ENCODE measurements at regions not wholly inside any gene's neighbourhood (a gene's known extent, or its start where the extent isn't known, plus 50 kb on each side); places are given as distances from the start of the nearest gene placed in this dataset.

DNA sequence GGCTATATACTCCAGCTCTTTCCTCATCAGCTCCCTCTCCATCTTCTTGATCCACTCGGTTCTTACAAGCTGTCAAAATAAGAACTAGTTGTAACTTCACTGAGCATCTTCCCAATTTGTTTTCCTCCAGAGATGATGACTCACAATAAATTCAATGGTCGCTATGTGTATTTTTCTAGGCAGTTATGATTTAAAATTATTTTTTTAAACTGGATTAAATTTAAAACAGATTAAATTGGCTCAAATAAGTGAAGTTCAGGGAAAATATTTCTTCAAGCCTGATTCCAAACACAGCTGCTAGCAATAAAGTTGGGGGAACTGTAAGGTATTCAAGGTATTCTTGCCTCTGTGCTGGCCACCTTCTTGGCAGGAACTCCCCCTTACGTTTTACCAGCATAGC lies 717.7 kb upstream of the USP15 start:
- Mint-ChIP-seq H3K4me3 (no peak overlapping the region), H3K4me1 (no peaks in the 10 kb centered on the region), H3K27ac (no peak overlapping the region), H3K9me3 (peaks cover 0 to 3% (median 0%) of the 10 kb centered on the region in 7 donors), H3K36me3 (no peaks in the 10 kb centered on the region), H3K27me3 (no peaks in the 10 kb centered on the region)
- Histone ChIP-seq H3K36me3 (ENCODE audit: control insufficient read depth, insufficient read depth, low read length) (no peaks in the 10 kb centered on the region), H3K27me3 (ENCODE audit: control insufficient read depth, insufficient read depth, low read length) (no peaks in the 10 kb centered on the region), H3K4me3 (ENCODE audit: low read depth, low read length) (no peak overlapping the region), H3K9me3 (ENCODE audit: control insufficient read depth in 2 of 2, low read length in 2 of 2) (no peaks in the 10 kb centered on the region), H3K27ac (ENCODE audit: insufficient read depth, low read length, poor library complexity, severe bottlenecking) (no peak overlapping the region), H3K4me1 (ENCODE audit: control insufficient read depth, insufficient read depth, low read length, poor library complexity, severe bottlenecking) (no peaks in the 10 kb centered on the region)
- no peak for ATAC-seq (ENCODE audit: low read depth in 2 of 2)
- no peak for DNase-seq

GRCh38 chr12:61546296-61546695 lies 713.9 kb upstream of the USP15 start:
- no peak overlapping the region for H3K27ac Mint-ChIP-seq

GRCh38 chr12:61553091-61553490 lies 707.1 kb upstream of the USP15 start:
- H3K27me3 Mint-ChIP-seq = no peaks in the 10 kb centered on the region
- no peaks in the 10 kb centered on the region for H3K4me1 Mint-ChIP-seq
- H3K4me3 Mint-ChIP-seq = no peak overlapping the region
- no peak overlapping the region for H3K27ac Mint-ChIP-seq
- DNase-seq (no peak), ATAC-seq (ENCODE audit: low read depth in 2 of 2) (no peak)
- Histone ChIP-seq H3K9me3 (ENCODE audit: control insufficient read depth in 2 of 2, low read length in 2 of 2) (no peaks in the 10 kb centered on the region), H3K4me1 (ENCODE audit: control insufficient read depth, insufficient read depth, low read length, poor library complexity, severe bottlenecking) (no peaks in the 10 kb centered on the region), H3K4me3 (ENCODE audit: low read depth, low read length) (no peak overlapping the region), H3K27me3 (ENCODE audit: control insufficient read depth, insufficient read depth, low read length) (no peaks in the 10 kb centered on the region), H3K36me3 (ENCODE audit: control insufficient read depth, insufficient read depth, low read length) (no peaks in the 10 kb centered on the region), H3K27ac (ENCODE audit: insufficient read depth, low read length, poor library complexity, severe bottlenecking) (no peak overlapping the region)
- peaks cover 0 to 4% (median 0%) of the 10 kb centered on the region in 7 donors for H3K9me3 Mint-ChIP-seq
- H3K36me3 Mint-ChIP-seq = no peaks in the 10 kb centered on the region

More at GRCh38 chr12:61546296-61546695, 713.9 kb upstream of the USP15 start:
- no peaks in the 10 kb centered on the region for H3K4me1 ChIP-seq (ENCODE audit: control insufficient read depth, insufficient read depth, low read length, poor library complexity, severe bottlenecking)
- no peaks in the 10 kb centered on the region for H3K36me3 Mint-ChIP-seq
- DNase-seq = no peak
- H3K27me3 ChIP-seq (ENCODE audit: control insufficient read depth, insufficient read depth, low read length) = no peaks in the 10 kb centered on the region
- ATAC-seq (ENCODE audit: low read depth in 2 of 2) = no peak
- no peak overlapping the region for H3K27ac ChIP-seq (ENCODE audit: insufficient read depth, low read length, poor library complexity, severe bottlenecking)
- H3K9me3 ChIP-seq (ENCODE audit: control insufficient read depth in 2 of 2, low read length in 2 of 2) = no peaks in the 10 kb centered on the region
- no peaks in the 10 kb centered on the region for H3K36me3 ChIP-seq (ENCODE audit: control insufficient read depth, insufficient read depth, low read length)
- no peak overlapping the region for H3K4me3 ChIP-seq (ENCODE audit: low read depth, low read length)
- peaks cover 0 to 3% (median 0%) of the 10 kb centered on the region in 7 donors for H3K9me3 Mint-ChIP-seq
- no peaks in the 10 kb centered on the region for H3K4me1 Mint-ChIP-seq
- no peaks in the 10 kb centered on the region for H3K27me3 Mint-ChIP-seq
- H3K4me3 Mint-ChIP-seq = no peak overlapping the region

DNA sequence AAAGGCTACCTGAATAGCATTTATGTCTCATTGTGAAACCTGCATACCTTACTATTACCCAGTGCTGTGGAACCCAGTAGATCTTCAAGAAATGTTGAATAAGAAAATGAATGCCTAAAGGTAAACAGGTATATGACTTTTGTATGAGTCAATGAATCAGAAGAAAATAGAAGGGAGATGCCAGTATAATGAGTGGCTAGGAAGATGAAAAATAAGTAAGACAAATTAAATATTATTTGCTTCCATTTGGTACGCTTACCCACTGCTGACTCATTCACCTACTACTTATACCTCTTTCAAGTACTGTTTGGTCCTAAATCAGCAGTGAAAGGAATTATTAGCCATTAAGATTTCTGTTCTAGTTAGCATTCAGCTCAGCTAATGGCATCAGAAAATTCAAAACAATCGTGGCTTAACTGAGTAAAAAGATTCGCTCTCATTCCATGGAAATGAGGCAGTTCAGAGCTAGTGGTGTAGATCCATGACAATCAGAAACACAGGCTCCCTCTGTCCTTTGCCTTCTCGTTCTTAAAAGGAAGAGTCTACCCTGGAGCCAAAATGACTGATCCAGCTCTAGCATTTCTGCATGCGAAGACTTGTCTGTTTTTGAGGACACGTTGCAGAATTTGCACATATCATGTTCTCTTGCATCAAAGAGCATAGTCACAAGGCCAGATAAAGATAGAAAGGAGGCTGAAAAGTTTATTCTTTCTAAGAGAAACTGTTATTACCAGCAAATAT lies 705.8 kb upstream of the USP15 start:
- Histone ChIP-seq H3K4me3 (ENCODE audit: low read depth, low read length) (no peak overlapping the region), H3K4me1 (ENCODE audit: control insufficient read depth, insufficient read depth, low read length, poor library complexity, severe bottlenecking) (no peaks in the 10 kb centered on the region), H3K36me3 (ENCODE audit: control insufficient read depth, insufficient read depth, low read length) (no peaks in the 10 kb centered on the region), H3K27ac (ENCODE audit: insufficient read depth, low read length, poor library complexity, severe bottlenecking) (no peak overlapping the region), H3K9me3 (ENCODE audit: control insufficient read depth in 2 of 2, low read length in 2 of 2) (no peaks in the 10 kb centered on the region), H3K27me3 (ENCODE audit: control insufficient read depth, insufficient read depth, low read length) (no peaks in the 10 kb centered on the region)
- no peaks in the 10 kb centered on the region for H3K4me1 Mint-ChIP-seq
- no peaks in the 10 kb centered on the region for H3K36me3 Mint-ChIP-seq
- H3K4me3 Mint-ChIP-seq = no peak overlapping the region
- H3K27me3 Mint-ChIP-seq = no peaks in the 10 kb centered on the region
- no peak overlapping the region for H3K27ac Mint-ChIP-seq
- DNase-seq = no peak
- no peak for ATAC-seq (ENCODE audit: low read depth in 2 of 2)
- H3K9me3 Mint-ChIP-seq = peaks cover 0 to 4% (median 0%) of the 10 kb centered on the region in 7 donors

- Mint-ChIP-seq H3K27me3 (no peaks in the 10 kb centered on the region), H3K4me1 (no peaks in the 10 kb centered on the region), H3K36me3 (no peaks in the 10 kb centered on the region), H3K4me3 (no peak overlapping the region), H3K9me3 (peaks cover 0 to 7% (median 0%) of the 10 kb centered on the region in 7 donors), H3K27ac (no peak overlapping the region)
- DNase-seq = no peak
- ATAC-seq (ENCODE audit: low read depth in 2 of 2) = no peak
- no peaks in the 10 kb centered on the region for H3K36me3 ChIP-seq (ENCODE audit: control insufficient read depth, insufficient read depth, low read length)
- no peak overlapping the region for H3K27ac ChIP-seq (ENCODE audit: insufficient read depth, low read length, poor library complexity, severe bottlenecking)
- H3K4me3 ChIP-seq (ENCODE audit: low read depth, low read length) = no peak overlapping the region
- H3K4me1 ChIP-seq (ENCODE audit: control insufficient read depth, insufficient read depth, low read length, poor library complexity, severe bottlenecking) = no peaks in the 10 kb centered on the region
- no peaks in the 10 kb centered on the region for H3K27me3 ChIP-seq (ENCODE audit: control insufficient read depth, insufficient read depth, low read length)
- H3K9me3 ChIP-seq (ENCODE audit: control insufficient read depth in 2 of 2, low read length in 2 of 2) = no peaks in the 10 kb centered on the region
Observed at GRCh38 chr12:61563665-61564450, 696.3 kb upstream of the USP15 start.

GRCh38 chr12:61564466-61564865 lies 695.7 kb upstream of the USP15 start:
- H3K36me3 ChIP-seq (ENCODE audit: control insufficient read depth, insufficient read depth, low read length) = no peaks in the 10 kb centered on the region
- no peaks in the 10 kb centered on the region for H3K27me3 ChIP-seq (ENCODE audit: control insufficient read depth, insufficient read depth, low read length)
- ATAC-seq (ENCODE audit: low read depth in 2 of 2) (no peak), DNase-seq (no peak)
- no peaks in the 10 kb centered on the region for H3K9me3 ChIP-seq (ENCODE audit: control insufficient read depth in 2 of 2, low read length in 2 of 2)
- Mint-ChIP-seq H3K4me1 (no peaks in the 10 kb centered on the region), H3K36me3 (no peaks in the 10 kb centered on the region), H3K9me3 (peaks cover 0 to 7% (median 0%) of the 10 kb centered on the region in 7 donors), H3K4me3 (no peak overlapping the region), H3K27ac (no peak overlapping the region), H3K27me3 (no peaks in the 10 kb centered on the region)
- no peak overlapping the region for H3K27ac ChIP-seq (ENCODE audit: insufficient read depth, low read length, poor library complexity, severe bottlenecking)
- H3K4me3 ChIP-seq (ENCODE audit: low read depth, low read length) = no peak overlapping the region
- no peaks in the 10 kb centered on the region for H3K4me1 ChIP-seq (ENCODE audit: control insufficient read depth, insufficient read depth, low read length, poor library complexity, severe bottlenecking)

- Histone ChIP-seq H3K4me1 (ENCODE audit: control insufficient read depth, insufficient read depth, low read length, poor library complexity, severe bottlenecking) (no peaks in the 10 kb centered on the region), H3K27me3 (ENCODE audit: control insufficient read depth, insufficient read depth, low read length) (no peaks in the 10 kb centered on the region), H3K36me3 (ENCODE audit: control insufficient read depth, insufficient read depth, low read length) (no peaks in the 10 kb centered on the region), H3K4me3 (ENCODE audit: low read depth, low read length) (no peak overlapping the region), H3K27ac (ENCODE audit: insufficient read depth, low read length, poor library complexity, severe bottlenecking) (no peak overlapping the region), H3K9me3 (ENCODE audit: control insufficient read depth in 2 of 2, low read length in 2 of 2) (no peaks in the 10 kb centered on the region)
- DNase-seq = no peak
- no peak for ATAC-seq (ENCODE audit: low read depth in 2 of 2)
- Mint-ChIP-seq H3K4me1 (no peaks in the 10 kb centered on the region), H3K9me3 (peaks cover 0 to 7% (median 0%) of the 10 kb centered on the region in 7 donors), H3K27me3 (no peaks in the 10 kb centered on the region), H3K27ac (no peak overlapping the region), H3K36me3 (no peaks in the 10 kb centered on the region), H3K4me3 (no peak overlapping the region)
Observed at GRCh38 chr12:61566183-61566582, 694.0 kb upstream of the USP15 start.
